NCI-H2196 treated with DMSO at 0.1 percent for 48 hours (cell line): ENCODE measurements at regions not wholly inside any gene's neighbourhood (a gene's known extent, or its start where the extent isn't known, plus 50 kb on each side); places are given as distances from the start of the nearest gene placed in this dataset.
"Not testable (repeated sequence)": the region's sequence is repeated elsewhere in the genome, so short reads cannot be mapped to it uniquely, and the experiment has no call there.

Source experiments
- DNase-seq: peaks from one replicate; lab custom pipeline; 2025; ENCODE audit not compliant: unreplicated experiment; lab: John Stamatoyannopoulos, UW

GRCh38 chr17:70278844-70279462 lies 109.6 kb downstream of the KCNJ2 start:
- DNase-seq, result no peak

DNA sequence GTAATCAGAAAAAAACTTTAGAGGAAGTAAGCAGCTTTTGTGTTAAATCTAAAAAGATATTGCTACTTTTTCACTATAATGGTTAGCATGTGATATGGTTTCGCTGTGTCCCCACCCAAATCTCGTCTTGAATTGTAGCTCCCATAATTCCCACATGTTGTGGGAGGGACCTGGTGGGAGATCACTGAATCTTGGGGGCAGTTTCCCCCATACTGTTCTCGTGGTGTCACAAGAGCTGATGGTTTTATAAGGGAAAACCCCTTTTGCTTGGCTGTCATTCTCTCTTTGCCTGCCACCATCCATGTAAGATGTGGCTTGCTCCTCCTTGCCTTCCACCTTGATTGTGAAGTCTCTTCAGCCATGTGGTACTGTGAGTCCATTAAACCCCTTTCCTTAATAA lies 117.1 kb downstream of the KCNJ2 start:
- DNase-seq, result no peak

GRCh38 chr17:70288540-70289290 lies 119.4 kb downstream of the KCNJ2 start:
- DNase-seq, result no peak

DNA sequence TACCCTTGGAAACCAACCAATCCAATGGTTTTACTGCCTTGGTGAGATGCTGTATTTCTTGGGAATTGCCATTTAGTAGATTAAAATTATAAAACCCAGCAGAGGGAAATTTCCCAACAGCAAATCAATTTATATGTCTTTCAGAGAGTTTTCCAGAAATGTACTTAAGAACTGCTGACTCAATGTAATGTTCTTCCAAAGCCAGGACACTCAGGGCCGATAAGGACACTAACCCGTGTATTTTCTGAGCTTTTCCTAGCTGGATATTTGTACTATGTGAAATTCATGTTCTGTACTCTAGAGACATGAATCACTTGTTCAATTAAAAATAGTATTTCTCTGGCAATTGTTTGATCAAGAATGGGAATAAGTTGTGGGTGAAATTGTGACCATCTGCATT lies 121.4 kb downstream of the KCNJ2 start:
- DNase-seq, result no peak

GRCh38 chr17:70292366-70292765 lies 123.0 kb downstream of the KCNJ2 start:
- no peak for DNase-seq

GRCh38 chr17:70293564-70294310 lies 124.4 kb downstream of the KCNJ2 start:
- not testable (repeated sequence) for DNase-seq

GRCh38 chr17:70295329-70295728 lies 126.0 kb downstream of the KCNJ2 start:
- no peak for DNase-seq

- no peak for DNase-seq
Measured at GRCh38 chr17:70295731-70296130, 126.4 kb downstream of the KCNJ2 start.

GRCh38 chr17:70296456-70296855 lies 127.1 kb downstream of the KCNJ2 start:
- DNase-seq, result no peak

GRCh38 chr17:70297397-70297796 lies 128.1 kb downstream of the KCNJ2 start:
- no peak for DNase-seq

DNA sequence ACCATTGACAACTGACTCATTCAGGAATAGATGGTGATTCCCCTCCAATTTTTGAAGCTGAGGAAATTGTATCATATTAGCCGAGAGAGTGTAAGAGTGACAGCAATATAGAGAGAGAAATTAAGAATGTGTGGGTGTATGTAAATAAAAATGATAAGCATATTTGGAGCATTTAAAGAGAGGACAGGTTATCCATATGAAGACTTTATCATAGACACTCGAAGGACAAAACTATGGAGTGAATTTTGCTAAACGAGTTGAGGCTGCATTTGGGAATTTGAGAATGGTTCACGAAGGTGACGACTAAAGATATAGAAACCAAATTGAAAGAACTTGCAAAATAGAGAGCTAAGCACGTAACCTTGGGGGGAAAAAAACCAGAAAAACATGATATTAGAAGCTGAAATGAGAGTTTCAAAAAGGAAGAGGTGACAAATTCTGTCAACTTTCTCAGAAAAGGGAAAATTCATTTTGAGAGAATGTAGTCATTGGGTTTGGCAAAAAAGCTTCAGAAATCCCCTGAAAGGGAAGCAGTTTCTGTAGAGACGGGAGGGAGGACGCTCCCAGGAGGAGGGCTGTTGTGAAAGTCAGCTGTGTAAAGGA lies 129.7 kb downstream of the KCNJ2 start:
- DNase-seq, result no peak

DNA sequence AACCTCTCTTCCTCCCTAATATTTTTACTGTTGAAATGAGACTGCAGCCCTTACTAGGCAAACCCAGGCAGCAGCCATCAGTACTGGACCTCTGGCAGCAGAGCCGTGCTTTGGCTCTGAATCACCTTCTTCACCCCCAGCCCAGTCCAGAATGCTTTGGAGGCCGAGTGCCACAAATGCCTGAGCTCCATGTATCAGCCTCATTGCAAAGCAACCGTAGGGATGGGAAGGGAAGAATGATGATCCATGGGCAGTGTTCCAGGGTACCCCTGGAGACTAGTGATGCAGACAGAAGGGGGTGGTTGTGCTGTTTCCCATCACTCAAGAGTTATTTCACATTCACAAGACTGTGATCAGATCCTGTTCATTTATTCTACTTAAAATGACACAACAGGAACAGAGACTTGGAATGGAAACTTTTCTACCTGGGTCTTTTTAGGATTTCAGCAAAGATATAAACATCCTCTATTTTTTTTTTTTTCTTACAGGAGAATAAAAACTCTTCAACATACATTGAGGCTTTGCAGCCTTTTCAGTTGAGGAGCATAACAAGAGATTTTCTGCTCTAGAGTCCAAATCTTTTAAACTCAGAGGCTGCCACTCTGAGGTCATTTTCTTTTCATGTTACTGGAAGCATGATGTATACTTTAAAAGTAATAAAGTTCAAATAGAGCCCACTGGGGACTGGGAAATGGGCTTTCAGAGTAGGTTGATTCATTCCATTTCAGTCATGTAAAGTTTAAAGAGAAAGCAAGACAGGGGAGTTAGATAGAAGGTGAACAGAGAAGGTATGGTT lies 138.3 kb downstream of the KCNJ2 start:
- no peak for DNase-seq

DNA sequence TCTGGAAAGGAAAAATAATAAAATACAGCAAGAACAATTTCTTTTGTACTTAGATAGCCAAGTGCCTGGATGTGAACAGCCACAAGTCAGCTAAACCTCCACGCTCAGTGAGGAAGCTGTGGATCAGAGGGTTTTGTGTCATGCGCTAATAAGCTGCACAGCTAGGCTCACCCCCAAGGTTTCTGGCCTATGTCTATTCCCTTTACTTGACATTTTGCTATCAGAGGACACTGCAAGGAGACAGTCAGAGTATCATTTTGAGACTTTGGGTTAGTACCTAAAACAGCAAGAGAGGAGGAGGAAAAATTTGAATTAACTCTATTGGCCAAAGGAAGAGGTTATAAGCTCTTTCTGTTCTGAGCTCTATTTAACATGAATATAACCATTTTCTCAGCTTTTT lies 139.3 kb downstream of the KCNJ2 start:
- no peak for DNase-seq

DNA sequence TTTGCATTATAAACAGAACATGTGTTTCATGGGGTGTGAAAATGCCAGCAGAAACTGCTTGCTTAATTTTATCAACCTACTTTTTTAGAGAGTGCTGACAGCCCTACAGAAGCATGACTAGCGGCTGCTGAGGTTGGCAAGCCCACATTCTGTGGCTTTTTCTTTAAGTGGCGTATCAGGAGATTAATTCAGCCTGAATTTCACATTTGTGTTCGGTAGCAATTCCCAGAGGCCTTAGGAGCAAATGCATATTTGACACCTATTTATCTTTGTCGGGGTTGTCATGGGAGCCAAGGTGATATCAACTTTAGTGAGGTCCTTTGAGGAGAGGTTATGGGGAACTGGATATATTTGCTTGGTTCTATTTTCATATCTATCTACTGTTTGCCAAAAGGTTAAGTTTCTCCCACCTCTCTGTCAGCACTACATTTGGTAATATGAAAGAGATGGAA lies 140.9 kb downstream of the KCNJ2 start:
- DNase-seq, result no peak

DNA sequence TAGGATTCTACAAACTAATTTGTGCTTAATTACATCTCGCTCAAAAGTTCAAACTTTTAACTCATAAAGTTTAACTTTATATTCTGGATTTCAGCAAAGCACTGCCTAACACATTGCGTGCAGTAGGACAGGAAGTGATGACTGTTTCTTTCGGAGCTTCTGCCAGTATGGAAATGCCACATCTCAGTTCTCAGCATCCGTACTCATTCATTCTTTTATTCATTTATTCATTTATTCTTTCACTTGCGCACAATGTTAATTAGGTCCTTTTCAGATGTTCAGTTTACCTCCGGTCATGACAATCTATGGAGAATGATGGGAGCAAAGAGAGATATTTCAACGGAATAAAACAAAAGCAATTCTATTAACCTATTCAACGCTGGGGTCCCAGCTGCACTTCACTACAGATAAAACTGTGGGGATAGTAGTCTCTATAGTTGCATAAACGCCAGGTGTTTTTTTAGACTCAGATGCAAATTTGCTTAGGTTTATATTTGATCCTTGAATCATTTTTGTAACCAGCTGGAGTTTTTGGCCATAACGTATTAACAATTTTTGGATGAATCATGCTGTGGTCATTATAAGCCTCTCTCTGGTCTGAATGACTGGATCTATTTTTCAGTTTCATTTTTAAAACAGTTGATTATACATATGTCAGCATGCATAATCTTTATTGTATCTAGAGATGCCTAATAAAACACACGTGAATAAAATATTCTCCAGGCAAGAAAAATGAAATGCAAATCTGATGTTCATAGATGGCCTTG lies 143.9 kb downstream of the KCNJ2 start:
- no peak for DNase-seq

- DNase-seq, result no peak
Measured at GRCh38 chr17:70314096-70314495, 144.8 kb downstream of the KCNJ2 start.

DNA sequence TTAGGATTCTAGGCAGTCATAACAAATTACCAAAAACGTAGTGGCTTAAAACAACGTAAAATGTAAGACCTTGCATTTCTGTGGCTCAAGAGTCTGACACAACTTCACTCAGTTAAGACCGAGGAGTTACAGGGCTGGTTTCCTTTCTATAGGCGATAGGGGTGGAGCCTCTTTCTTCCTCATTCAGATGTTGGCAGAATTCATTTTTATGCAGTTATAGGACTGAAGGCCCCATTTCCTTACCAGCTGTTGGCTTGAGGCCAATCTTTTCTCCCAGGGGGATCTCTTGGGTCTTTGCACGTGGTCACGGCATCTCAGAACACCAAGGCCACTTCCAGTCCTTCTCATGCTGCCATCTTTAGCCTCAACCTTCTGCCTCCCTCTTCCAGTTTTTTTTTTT lies 145.2 kb downstream of the KCNJ2 start:
- DNase-seq, result no peak

- no peak for DNase-seq
Measured at GRCh38 chr17:70317421-70317820, 148.1 kb downstream of the KCNJ2 start.

GRCh38 chr17:70318051-70318450 lies 148.7 kb downstream of the KCNJ2 start:
- DNase-seq, result no peak

DNA sequence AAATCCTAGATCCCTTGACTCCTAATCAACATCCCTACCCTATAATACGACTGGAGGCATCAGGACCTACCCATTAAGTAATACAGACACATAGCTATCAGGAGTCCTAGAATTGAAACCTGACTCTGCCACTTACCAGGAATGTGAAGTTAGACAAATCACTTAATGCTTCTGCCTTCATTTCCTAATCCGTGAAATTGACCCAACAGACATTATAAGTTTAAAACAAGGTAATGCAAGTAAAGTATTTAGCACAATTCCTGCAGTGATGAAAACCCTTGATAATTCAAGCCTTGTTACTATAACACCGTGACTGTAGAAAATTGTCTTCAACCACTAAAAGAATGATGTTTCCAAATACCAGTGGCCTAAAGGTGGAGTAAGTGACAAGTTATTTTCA lies 150.2 kb downstream of the KCNJ2 start:
- no peak for DNase-seq
